ENCODE measurements at regions not wholly inside any gene's neighbourhood (a gene's known extent, or its start where the extent isn't known, plus 50 kb on each side); places are given as distances from the start of the nearest gene placed in this dataset.
"Not testable (repeated sequence)": the region's sequence is repeated elsewhere in the genome, so short reads cannot be mapped to it uniquely, and the experiment has no call there.

DNA sequence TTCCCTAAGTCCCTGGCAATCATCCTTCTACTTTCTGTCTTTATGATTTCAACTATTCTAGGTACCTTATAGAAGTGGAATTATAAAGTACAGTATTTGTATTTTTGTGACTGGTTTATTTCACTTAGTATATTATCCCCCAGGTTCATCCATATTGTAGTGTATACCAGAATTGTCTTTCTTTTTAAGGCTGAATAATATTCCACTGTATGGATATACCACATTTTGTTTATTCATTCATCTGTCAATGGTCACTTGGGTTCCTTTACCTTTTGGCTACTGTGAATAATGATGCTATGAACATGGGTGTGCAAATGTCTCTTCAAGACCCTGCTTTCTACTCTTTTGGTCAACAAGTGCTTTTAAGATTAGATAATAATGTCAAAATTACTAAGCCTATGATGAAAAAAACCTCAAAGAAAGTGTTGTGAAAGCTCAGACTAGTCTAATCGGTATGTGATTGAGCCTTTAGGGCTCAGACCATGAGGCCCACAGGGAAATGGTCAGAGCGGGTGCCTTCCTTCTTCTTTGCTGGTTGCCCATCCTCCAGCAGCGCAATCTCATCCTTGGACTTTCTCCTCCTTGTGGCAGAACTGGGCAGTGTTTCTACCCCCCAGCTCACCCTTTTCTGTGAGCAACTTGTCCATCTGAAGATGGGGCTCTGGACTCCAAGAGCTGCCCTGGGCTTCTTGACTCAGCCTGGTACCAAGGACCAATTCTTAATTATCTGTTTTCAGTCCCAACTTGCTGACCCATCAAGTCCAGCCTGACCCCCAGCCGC lies 105.4 kb downstream of the TTC8 start:
- no peak for DNase-seq (ENCODE audit: low read depth, low spot score)

- no peak for DNase-seq (ENCODE audit: low read depth, low spot score)
Measured at GRCh38 chr14:88931321-88932110, 107.1 kb downstream of the TTC8 start.

DNA sequence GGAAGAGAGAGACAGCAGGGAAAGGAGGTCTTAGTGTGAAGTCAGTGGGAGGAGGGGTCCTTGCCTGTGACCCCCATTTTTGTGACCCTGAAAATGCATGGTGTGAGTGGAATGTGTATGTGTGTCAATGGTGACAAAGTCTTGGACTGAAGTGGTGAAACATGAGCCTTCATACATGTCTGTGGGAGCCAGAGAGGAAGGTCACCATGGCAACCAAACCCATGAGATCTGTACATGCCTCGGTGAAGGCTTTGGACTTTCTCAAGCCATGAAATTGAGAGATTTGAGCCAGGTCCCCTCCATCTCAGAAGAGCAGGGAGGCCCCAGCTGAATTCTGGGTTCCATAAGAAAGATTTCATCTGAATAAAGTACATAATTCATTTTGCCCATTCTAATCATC lies 108.7 kb downstream of the TTC8 start:
- no peak for DNase-seq (ENCODE audit: low read depth, low spot score)

- DNase-seq (ENCODE audit: low read depth, low spot score) = no peak
Measured at GRCh38 chr14:88934351-88934806, 109.9 kb downstream of the TTC8 start.

- DNase-seq (ENCODE audit: low read depth, low spot score) = no peak
Measured at GRCh38 chr14:88935083-88935482, 110.6 kb downstream of the TTC8 start.

GRCh38 chr14:88937706-88938105 lies 113.3 kb downstream of the TTC8 start:
- no peak for DNase-seq (ENCODE audit: low read depth, low spot score)

GRCh38 chr14:88940671-88941070 lies 116.2 kb downstream of the TTC8 start:
- no peak for DNase-seq (ENCODE audit: low read depth, low spot score)

- no peak for DNase-seq (ENCODE audit: low read depth, low spot score)
Measured at GRCh38 chr14:88941414-88941813, 117.0 kb downstream of the TTC8 start.

DNA sequence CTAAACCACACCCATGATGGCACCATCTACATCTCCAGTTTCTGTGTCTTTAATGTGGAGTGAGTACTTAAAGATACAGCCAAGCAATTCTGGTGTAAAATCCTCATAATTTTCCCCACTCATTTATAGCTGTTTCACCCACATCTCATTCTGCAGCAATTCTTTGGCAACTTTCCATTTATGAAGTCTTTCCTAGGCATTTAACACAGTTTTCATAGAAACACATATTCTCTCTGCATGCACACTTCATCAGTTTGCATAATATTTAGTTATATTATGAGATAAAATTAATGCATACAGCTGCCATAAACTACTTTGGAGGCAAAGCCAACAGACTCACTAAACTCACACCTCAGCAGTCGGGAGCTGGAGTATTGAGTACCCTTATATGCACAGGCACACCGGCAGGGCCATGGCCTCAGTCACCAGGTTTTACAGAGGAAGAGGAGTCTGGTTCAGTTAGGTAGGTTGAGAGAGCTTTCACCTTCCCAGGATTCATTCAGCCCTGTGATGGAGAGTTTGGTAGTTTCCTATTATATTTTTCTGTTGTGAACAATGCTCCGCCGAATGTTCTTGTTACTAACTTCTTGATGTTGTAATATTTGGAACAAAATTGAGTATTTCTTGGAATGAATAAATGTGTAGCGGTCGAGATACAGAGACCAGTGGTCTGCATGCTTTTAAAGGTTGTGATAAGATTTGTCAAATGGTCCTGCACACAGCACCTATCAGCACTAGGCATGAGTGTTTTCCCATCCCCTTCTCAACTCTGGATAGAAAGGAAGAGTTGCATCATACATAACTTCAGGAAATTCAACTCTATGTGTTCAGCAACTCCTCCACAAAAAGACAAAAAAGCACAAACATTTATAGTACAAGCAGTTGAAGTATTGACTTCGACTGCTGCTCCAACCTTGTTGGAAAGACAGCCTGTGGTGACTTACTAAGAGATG lies 123.5 kb downstream of the TTC8 start:
- DNase-seq (ENCODE audit: low read depth, low spot score) = no peak

GRCh38 chr14:88950069-88950468 lies 125.6 kb downstream of the TTC8 start:
- no peak for DNase-seq (ENCODE audit: low read depth, low spot score)

GRCh38 chr14:88951370-88951769 lies 126.9 kb downstream of the TTC8 start:
- DNase-seq (ENCODE audit: low read depth, low spot score) = no peak

DNA sequence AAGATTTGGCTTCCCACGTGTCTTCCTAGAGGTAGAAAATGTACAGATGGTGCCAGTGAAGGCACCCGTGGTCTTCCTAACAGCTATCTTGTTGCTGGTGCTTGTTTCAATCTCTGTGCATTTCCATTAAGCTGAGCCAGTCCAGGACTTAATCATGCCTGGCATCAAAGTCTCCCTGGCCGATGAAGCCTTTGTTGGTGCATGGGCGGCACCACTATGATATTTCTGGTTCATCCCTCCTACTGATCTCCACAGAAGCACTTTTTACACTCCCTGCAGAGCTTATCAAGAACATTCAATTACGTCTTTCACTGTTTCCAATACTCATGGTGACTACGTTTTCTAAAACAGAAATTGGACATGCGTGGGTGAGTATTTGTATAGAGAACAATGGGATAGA lies 128.4 kb downstream of the TTC8 start:
- no peak for DNase-seq (ENCODE audit: low read depth, low spot score)

- no peak for DNase-seq (ENCODE audit: low read depth, low spot score)
Measured at GRCh38 chr14:88955455-88955854, 131.0 kb downstream of the TTC8 start.

DNA sequence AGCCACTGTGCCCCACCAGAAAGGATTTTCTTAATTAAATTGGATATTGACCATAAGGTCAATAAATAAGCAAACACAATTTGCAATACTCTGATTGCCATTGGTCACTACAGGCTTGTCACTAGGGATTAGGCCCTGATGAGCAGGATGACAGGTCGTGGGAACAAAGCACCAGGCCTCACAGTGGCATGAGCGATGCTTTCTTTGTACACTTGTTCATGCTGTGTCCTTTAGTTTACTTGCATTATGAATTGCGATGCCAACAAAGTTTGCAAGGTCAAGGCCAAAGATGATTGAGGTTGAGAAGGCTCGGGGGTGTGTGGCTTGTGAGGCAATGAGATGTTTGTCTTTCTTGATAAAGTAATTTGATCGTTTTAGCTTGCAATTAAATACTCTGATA lies 136.0 kb downstream of the TTC8 start:
- no peak for DNase-seq (ENCODE audit: low read depth, low spot score)

- no peak for DNase-seq (ENCODE audit: low read depth, low spot score)
Measured at GRCh38 chr14:88961214-88961613, 136.8 kb downstream of the TTC8 start.

DNA sequence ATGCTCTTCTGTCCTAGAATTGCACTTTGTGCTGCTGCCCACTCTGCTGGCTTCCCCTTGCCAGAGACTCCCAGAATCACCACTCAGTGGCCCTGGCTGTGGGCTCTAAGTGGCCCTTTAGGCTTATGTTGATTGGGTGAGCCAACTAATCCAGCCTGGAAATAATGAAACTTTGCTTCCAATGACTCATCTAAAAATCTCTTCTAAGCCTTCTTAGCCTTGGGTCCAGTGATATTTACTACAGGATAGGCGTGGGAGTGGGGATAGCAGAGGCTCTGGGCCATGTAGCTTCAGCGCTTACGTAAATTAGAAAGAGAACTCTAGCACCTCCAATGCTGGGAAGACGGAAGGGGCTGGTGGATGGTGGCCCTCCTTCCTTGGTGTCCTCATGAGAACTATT lies 137.9 kb downstream of the TTC8 start:
- no peak for DNase-seq (ENCODE audit: low read depth, low spot score)

DNA sequence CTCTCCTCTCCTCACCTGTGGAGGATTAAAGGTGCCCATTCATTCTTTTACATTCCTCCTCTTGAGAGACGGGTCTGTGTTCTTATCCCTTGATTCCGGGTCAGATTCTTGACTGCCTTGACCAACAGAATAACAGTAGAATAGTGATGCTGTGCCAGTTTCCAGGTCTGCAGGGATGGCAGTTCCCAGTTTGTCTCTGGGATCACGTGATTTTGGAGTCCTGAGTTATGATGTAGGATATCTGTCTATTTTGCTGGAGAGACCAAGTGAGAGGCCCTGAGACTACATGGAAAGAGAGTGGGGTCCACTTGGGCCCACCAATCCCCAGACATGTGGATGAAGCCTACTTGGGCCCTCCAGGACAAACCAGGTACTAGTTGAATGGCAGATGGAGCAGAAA lies 142.8 kb downstream of the TTC8 start:
- no peak for DNase-seq (ENCODE audit: low read depth, low spot score)

- DNase-seq (ENCODE audit: low read depth, low spot score) = no peak
Measured at GRCh38 chr14:88975043-88975830, 150.8 kb downstream of the TTC8 start.

DNA sequence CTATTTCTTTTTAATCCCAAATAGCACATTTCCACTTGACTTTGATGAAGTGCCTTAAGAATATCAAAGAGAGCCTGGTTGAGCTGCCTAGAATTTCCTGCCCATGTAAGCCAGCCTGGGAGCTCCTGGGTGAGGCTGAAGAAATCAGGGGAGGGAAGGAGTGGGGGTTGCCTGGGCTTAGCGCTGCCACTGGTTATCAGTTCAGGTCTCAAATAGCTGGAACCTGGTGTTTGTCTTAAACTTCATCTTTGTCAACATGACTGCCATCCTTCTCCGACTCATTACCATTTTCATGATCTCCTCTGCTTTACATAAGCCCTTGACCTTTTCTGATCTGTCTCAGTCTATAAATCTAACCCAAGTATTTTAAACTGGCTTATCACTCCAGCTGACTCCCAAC lies 151.5 kb downstream of the TTC8 start:
- no peak for DNase-seq (ENCODE audit: low read depth, low spot score)

- not testable (repeated sequence) for DNase-seq (ENCODE audit: low read depth, low spot score)
Measured at GRCh38 chr14:88980907-88981306, 156.5 kb downstream of the TTC8 start.

GRCh38 chr14:88981948-88982347 lies 157.5 kb downstream of the TTC8 start:
- no peak for DNase-seq (ENCODE audit: low read depth, low spot score)

Data from iPS DF 19.7 (cell line).